Stimulated activated CD4-positive, alpha-beta T cell treated with anti-CD3 and anti-CD28 coated beads, Interleukin-15, amount 100 ng/mL, for 24 hours (primary cell): ENCODE measurements at regions not wholly inside any gene's neighbourhood (a gene's known extent, or its start where the extent isn't known, plus 50 kb on each side); places are given as distances from the start of the nearest gene placed in this dataset.
"Not testable (repeated sequence)": the region's sequence is repeated elsewhere in the genome, so short reads cannot be mapped to it uniquely, and the experiment has no call there.

ENCODE experiments used
- DNase-seq: peaks from one replicate; pipeline ENCODE4 v3.0.0-alpha.2; 2020

DNA sequence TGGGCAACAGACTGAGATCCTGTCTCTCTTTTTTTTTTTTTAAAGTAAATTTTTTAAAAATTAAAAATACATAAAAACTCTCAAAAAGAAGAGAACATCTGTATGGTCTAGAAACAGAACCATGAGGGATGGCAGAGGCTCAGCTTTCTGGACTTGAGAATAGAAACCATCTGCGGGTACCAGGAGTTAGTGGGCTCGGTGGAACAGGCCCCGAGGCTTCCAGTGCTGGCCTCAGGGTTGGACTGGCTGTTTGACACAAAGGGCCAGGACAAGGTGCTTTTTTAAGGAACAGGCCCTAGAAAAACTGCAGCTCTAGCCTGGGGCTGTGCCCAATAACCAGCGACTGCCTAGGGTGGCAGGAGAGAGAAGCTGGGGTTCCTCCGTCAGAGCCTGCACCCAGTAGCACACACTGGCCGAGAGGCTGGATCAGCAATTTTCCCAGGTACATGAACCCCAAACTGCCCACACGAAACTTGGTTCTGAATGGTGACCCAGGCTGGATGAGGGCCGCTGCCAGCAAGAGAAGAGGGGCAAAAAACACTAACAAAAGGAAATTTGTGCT lies 131.0 kb upstream of the OLIG3 start:
- no peak for DNase-seq

DNA sequence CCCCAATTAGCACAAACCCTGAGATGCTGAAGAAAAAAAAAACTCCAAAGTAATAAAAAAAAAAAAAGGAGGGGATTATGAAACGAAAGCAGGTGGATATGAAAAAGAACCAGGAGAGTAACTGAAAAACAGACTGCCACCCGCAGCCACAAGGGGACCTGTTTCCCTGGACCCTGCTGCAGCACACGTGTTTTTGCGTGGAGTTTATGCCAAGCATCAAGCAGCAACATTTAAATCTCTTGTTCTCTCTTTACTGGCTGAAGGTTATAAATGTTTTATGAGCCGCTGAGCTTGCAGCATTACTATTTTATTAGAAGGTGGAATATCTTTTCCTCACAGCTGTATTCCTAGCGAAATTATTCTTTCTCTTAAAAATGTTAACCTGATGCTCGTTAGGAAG lies 131.6 kb upstream of the OLIG3 start:
- DNase-seq = no peak

DNA sequence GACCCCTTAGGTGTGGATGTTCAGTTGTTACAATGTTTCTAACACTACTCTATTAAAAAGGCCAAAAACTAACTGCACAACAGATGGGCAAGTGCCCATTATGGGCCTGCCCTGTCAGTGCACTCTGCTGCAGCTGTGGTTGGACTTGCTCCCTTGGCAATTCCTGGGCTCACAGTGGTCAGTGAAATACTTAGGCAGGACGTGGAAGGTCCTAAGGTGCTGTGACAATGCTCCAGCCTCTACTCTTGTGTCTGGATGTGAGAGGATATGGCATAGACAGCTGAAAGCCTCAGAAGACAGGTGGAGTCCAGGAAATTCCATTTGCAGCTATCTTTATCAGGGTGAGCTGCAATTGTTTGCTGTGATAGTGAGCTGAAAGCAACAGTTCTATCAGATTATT lies 136.5 kb upstream of the OLIG3 start:
- no peak for DNase-seq

DNA sequence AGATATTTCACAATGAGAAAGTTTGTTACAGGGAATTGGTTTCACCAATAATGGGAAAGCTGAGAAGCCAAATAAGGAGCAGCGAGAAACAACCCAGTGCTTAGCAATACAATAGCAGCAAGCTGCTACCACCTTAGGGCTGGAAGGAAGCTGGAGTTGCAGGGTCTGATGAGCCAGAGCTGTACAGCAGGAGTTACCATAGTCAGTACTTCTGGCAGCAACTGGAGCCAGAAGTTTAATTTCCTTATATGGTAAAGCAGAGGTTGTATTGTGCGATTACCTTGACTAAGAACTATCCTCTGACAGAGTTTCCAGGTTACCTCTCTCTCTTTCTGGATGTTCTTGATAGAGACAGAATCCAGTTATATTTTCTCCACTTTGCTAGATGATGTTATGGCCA lies 137.1 kb upstream of the OLIG3 start:
- no peak for DNase-seq

DNA sequence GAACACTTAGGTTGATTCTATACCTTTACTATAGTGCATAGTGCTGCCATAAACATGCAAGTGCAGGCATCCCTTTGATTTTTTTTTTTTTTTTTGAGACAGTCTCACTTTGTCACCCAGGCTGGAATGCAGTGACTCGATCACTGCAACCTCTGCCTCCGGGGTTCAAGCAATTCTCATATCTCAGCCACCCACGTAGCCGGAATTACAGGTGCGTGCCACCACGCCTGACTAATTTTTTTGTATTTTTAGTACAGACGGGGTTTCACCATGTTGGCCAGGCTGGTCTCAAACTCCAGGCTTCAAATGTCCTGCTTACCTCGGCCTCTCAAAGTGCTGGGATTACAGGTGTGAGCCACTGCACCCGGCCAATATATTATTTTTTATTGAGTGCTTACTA lies 140.0 kb upstream of the OLIG3 start:
- not testable (repeated sequence) for DNase-seq

DNA sequence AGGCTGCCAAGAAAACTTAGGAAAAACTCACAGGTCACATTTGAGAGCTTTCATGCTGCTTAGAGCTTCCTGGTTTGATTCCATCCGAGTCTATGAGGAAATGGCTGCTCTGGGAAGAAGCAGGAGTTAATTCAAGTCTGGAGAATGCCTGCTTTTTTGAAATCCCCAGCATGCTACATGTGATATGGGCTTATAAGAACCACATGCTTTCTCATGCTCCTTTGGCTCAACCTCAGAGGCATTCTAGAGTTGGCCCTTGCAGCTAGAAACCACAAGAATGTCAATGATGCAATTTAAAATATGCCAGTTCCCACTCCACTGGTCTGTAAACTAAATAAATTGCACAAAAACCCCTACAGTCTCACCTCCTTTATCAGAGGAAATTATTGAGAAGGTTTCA lies 142.9 kb upstream of the OLIG3 start:
- no peak for DNase-seq

DNA sequence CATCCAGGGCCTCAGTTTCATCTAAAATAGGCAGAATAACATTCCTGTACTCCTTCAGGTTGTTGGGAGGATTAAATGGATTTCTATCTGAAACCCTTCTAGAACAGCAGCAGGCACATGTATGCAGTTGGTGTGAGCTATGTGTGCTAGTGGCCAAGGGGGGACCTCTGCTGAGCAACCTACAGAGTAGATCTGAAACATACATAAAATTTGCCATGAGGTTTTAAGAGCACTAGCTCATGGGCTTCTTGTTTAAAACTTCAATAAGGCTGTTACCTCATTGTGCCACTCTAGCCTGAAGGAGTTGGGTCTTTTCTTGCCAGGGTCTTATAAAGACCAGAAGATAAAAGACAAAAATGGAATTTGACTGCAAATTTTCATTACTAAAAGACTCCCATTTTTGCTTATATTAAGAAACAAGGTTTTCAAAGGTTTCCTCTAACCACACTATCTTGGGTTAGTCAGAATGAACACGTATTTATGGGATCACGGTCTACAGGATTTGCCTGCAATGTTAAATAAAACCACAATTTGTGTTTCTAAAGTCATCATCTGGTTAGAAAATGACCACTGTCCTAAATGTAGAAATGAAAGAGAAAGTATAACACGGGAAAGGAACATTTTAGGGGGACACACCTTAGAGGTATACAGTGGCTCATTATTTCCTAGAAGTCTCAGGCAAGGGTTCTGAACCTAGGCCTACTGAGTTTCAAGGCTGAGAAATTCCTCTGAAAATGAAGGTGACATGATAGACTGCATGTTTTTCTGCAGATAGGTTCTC lies 144.9 kb upstream of the OLIG3 start:
- no peak for DNase-seq

DNA sequence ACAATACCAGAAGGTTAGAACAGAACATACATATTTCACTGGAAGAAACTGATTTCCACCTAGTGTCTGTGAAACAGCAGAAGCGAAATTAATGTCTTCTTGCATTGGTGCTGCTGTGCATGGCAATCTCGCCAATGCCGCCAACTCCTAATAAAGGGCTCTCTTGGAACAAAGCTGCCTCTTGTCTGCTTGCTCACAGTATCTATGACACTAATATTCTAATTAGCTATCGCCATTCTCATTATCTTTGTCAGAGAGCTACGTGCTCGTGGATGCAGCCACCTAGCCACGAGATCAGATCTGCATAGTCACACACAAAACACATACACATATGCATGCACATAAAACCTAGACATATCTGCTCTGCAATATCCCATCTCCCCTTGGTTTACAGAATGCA lies 145.9 kb upstream of the OLIG3 start:
- DNase-seq = no peak

DNA sequence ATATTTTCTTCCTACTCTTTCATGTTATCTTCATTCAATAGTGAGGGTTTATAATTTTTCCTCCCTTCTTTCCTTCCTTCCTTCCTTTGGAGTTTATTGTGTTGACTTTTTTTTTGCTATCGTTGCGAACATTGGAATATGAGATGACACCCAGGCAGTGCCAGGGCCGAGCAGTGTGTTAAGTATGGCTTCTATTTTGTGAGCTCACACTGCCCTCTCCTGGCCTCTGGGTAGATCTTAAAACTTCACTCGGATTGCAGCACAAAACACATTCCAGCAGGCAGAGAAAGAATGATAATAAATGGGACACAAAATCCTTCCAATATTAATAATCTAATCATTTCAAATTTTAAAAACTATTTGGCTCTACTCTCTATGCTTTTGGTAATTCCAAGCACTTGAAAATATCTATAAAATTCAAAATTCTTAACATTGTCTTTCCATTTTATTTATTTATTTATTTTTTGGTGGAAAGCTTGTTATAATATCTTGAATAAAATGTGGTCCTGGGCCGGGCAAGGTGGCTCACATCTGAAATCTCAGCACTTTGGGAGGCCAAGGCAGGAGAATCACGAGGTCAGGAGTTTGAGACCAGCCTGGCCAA lies 147.4 kb upstream of the OLIG3 start:
- DNase-seq = peak; percentile 73

DNA sequence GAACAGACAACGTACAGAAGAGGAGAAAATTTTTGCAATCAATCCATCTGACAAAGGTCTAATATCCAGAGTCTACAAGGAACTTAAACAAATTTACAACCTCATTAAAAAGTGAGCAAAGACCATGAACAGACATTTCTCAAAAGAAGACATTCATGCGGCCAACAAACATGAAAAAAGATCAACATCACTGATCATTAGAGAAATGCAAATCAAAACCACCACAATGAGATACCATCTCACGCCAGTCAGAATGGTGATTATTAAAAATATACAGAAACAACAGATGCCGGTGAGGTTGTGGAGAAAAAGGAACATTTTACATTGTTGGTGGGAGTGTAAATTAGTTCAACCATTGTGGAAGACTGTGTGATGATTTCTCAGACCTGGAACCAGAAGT lies 149.0 kb upstream of the OLIG3 start:
- not testable (repeated sequence) for DNase-seq

DNA sequence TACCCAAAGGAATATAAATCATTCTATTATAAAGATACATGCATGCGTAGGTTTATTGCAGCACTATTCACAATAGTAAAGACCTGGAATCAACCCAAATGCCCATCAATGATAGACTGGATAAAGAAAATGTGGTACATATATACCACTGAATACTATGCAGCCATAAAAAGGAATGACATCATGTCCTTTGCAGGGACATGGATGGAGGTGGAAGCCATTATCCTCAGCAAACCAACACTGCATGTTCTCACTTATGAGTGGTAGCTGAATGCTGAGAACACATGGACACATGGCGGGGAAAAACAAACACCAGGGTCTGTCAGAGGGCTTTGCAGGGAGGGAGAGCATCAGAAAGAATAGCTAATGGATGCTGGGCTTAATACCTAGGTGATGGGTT lies 149.4 kb upstream of the OLIG3 start:
- not testable (repeated sequence) for DNase-seq

DNA sequence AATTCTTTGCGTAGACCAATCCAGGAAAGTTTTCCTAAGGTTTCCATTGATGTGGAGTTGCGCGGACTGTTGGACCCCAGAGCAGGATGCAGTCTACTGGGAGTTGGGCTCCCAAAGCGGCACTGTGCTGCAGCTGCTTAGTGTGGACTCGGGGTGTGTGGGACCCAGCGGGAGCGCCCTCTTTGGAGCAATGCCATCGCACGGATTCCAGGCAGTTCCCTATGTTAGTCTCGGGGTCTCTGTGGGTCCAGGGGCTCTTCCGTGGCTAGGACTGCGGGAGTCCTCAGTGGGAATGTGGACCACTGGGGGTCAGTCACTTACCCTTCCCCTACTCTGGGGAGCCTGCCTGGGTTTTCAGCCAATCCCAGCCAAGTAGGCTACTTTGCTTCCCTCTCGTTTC lies 151.7 kb upstream of the OLIG3 start:
- no peak for DNase-seq

DNA sequence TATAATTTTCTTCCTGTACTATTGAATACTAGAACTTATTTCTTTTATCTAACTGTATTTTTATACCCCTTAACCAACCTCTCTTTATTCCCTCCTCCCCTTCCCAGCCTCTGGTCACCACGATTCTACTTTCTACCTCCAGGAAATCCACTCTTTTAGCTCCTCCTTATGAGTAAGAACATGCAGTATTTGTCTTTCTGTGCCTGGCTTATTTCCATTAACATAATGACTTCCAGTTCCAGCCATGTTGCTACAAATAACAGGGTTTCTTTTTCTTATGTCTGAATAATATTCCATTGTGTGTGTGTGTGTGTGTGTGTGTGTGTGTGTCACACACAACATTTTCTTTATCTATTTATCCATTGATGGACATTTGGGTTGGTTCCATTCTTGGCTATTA lies 152.3 kb upstream of the OLIG3 start:
- DNase-seq = no peak

DNA sequence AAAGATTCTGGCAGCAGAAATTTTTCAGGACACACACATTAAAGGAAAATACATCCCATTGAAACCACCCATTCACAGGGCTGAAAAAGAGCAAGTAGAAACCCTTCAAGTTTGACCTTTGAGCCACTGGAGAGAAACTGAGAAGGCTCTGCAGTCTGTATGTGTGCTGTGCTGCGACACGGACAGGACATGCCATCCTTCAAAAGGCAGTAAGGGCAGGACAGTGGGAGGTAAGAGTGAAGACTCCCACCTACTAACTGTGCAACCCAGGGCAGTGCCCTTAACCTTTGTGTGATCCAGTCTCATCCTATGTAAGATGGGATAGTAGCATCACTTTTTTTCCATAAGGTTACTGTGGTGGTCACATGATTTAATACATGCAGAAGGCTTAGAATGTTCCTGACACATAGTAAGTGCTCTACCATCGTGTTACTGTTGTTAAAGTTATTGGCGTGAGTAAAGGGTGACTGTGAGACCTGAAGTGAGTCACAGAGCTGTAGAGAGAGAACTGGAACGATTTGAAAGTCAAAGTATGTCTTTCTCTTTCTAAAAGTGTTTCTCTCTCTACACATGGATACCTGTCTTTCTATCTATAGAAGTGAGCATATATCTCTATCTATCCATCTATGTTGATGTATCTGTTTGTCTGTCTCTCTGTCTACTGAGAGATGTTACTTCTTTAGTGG lies 153.7 kb upstream of the OLIG3 start:
- DNase-seq = no peak

DNA sequence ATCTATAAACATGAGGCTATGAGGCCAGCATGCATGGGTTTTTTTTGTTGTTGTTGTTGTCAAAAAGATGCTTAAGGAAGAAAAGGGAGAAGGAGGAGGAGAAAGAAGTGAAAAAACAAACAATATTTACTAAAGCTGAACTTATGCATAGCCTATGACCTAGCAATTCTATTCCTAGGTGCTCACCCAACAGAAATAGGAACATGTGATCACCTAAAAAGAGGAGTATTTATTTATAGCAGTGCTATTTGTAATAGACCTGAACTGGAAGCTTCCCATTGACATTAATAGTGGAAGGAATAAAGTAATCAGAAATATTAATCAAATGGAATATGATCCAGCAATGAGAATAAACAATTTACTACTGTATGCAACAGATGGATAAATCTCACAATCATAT lies 156.5 kb upstream of the OLIG3 start:
- DNase-seq = no peak

DNA sequence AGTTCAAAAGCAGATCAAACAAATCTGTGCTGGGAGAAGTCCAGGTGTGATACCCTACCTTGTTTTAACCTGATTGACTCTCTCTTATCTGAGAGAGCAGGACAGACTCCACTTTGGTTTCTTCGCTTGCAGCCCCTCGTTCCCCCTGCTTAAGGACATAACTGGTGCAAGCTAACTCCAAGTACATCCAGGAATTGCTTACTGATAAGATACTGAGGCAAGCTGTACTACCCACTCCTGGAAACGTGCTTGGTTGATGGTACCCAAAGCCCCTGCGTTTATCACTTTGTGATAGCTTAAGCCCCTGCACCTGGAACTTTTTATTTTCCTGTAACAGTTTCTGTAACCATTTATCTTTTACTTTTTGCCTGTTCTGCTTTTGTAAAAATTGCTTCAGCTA lies 157.0 kb upstream of the OLIG3 start:
- no peak for DNase-seq

DNA sequence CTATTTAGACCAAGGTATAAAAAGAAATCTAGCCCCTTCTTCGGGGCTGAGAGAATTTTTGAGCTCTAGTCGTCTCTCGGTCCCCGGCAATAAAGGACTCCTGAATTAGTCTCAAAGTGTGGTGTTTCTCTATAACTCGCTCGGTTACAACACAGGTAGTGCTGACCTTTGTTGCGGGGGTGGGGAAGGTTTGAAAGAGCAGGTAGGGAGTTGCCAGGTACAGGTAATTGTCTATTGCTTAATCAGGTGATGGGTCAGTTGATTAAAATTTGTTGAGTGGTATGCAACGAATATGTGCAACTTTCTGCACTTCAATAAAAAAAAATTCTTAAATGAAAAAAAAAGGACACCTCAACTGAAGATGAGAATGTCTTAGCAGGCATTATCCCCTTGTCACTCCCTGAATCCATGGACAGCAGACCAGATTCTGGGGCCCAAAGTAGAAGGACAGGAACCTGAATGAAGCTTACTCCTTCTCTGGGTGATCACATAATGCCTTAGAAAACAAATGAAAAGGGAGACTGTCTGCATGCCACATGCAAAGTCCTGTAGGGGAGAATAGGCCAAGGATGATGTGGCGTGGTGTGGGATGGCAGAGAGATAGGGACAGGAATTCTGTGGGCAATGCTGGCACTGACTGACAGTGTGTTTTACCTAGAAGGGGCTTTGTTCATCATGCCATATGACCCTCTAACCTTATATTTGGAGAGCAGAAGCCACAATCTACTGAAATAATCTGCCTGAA lies 157.6 kb upstream of the OLIG3 start:
- DNase-seq = no peak

DNA sequence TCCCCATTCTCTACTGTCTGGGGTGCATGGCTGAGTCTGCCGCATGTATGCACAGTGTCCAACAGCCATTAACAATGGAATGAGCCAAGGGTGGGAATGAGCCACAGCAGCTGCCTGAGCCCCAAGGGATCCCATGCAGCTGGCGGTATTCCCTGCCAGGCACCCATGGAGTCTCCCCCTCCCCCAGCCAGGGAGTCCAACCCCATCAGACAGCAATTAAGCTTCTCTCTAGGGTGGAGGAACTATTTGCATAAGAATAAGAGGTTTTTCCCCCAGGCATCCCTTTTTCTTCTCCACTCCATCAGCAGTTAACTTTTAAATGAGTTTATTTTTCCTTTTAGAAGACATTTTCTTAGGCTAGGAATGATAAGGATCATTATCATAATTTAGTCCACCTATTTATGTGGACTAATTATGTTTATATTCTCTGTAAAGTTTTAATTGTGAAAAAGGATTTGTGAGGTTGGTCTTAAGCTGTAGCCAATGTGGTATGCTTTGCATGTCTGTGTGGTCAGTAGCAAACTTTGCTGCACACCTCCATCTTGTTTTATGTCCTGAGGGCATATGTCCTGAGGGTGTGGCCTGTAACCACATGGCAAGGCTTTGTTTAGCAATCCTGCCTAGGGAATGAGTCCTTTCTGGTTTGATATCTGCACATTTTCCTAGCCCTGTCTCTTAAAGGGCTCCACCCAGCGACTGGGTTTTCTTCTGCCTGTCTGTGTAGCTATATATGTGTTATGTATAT lies 158.9 kb upstream of the OLIG3 start:
- DNase-seq = no peak

DNA sequence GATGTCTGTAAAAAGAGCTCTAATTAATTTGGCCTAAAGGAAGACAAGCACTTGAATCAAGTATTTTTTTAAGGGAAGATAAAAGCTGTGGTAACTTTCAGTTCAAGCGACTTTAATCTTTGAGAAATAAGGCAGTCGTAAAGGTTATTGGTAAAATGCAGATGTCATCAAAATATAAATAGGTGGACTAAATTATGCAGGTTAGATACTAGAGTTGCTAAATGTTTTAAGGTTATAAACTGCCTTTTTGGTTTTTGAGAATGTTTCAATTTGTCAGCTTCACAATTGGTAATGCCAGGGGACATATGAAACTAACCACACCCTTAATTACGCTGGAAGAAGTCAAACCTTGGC lies 159.5 kb upstream of the OLIG3 start:
- no peak for DNase-seq

DNA sequence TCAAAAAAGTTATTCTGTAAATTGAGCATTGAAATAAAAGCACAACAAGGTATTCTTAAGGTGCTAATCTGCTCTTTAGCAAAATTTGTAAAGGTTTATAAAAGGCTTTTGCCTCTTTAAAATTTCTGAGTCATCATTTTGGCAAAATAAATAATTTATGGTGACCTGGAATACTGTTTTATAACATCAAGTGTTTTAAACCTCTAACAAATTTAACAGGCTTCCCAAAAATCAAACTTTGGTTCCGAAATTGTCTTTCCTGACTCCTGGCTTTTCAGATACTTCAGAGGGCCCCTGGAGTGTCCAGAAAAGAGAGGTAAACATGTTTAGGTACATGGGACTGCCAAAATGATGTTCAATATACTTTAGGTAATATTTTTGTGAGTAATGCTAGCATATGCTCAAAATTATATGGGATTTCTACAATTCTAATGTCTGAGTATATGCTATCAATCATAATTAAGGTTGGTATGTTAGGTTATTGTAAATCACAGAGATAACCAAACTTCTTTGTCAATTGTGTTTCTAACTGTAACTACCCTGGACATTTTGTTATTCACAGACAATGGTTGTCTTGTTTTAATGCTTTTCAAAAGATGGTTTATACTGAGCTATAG lies 160.3 kb upstream of the OLIG3 start:
- no peak for DNase-seq

DNA sequence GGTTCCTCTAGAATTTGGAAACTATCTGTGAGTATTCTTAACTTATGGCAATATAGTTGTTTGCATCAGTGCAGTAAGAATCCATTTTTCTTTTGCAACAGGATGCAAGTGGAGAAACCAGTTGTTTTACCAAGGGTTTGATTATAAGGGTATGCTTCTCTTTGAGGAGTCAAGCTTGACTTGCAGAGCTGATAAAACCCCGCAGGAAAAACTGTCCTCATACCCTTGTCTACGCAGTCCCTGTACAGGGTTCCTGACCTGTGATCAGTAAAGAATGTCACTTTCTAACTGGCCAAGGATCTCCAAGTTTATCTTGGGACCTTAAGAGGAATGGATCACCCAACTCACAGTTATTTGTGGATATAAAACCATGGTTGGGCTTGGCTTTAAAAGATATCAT lies 161.1 kb upstream of the OLIG3 start:
- DNase-seq = no peak

DNA sequence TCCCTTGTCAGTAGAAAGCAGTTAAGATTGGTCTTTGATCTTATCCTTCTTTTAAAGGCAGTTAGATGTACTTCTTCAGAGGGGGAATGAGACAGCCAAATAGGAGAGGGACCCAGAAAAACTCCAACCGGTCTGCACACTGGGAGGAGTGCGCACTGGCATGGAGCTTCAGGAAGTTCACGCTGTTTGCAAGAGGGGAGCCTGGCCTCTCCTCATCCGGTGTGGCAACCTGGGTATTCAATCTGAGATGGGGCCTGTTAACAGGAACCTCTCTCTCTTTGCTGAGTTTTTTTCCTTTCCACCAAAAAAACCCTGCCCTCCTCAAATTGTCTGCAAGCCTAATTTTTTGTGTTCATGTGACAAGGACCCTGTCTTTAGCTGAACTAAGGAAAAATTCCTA lies 162.5 kb upstream of the OLIG3 start:
- DNase-seq = no peak
